Skeletal muscle tissue (tissue), 3 donors: ENCODE measurements at regions not wholly inside any gene's neighbourhood (a gene's known extent, or its start where the extent isn't known, plus 50 kb on each side); places are given as distances from the start of the nearest gene placed in this dataset.
"Not testable (repeated sequence)": the region's sequence is repeated elsewhere in the genome, so short reads cannot be mapped to it uniquely, and the experiment has no call there.

Experiments
- H3K27ac ChIP-seq: one replicate; pipeline ENCODE4 v1.7.0; 2013; ENCODE audit warnings: mild to moderate bottlenecking, low read depth, low read length, inconsistent platforms
- H3K27me3 ChIP-seq, 3 donors: one replicate each; pipeline ENCODE4 v1.7.0; 2013; ENCODE audit warnings: low read length in 3 of 3; ENCODE audit not compliant: control insufficient read depth in 3 of 3, insufficient read depth in 3 of 3
- H3K36me3 ChIP-seq, 3 donors: one replicate each; pipeline ENCODE4 v1.7.0; 2013; ENCODE audit warnings: low read length in 3 of 3; ENCODE audit not compliant: control insufficient read depth in 3 of 3, insufficient read depth in 3 of 3
- H3K4me1 ChIP-seq, 3 donors: one replicate each; pipeline ENCODE4 v1.7.0; 2013; ENCODE audit warnings: low read length in 3 of 3, mild to moderate bottlenecking in 3 of 3; ENCODE audit not compliant: control insufficient read depth in 3 of 3, insufficient read depth in 3 of 3
- H3K4me3 ChIP-seq, 3 donors: one replicate each; pipeline ENCODE4 v1.7.0; 2013; ENCODE audit warnings: low read length in 3 of 3
- H3K9ac ChIP-seq, 3 donors: one replicate each; pipeline ENCODE4 v1.7.0; 2013; ENCODE audit warnings: low read length in 3 of 3, mild to moderate bottlenecking in 3 of 3, moderate library complexity in 2 of 3, low read depth in 1 of 3
- H3K9me3 ChIP-seq, 3 donors: one replicate each; pipeline ENCODE4 v1.7.0; 2013; ENCODE audit warnings: low read length in 3 of 3; ENCODE audit not compliant: control insufficient read depth in 3 of 3
- donor health status: Osteomylitis.

GRCh38 chr21:41573902-41574690, 66.1 kb upstream of the TMPRSS2 start:
- H3K9me3 ChIP-seq: peaks cover 5 to 11% (median 10%) of the 10 kb centered on the region in 3 donors

GRCh38 chr21:41571938-41572510, 64.1 kb upstream of the TMPRSS2 start:
- Histone ChIP-seq H3K4me1 (no peaks in the 10 kb centered on the region), H3K9ac (no peak overlapping the region), H3K9me3 (peaks cover 0 to 11% (median 5%) of the 10 kb centered on the region in 3 donors), H3K36me3 (no peaks in the 10 kb centered on the region), H3K27ac (no peak overlapping the region), H3K27me3 (peaks cover 0 to 14% (median 0%) of the 10 kb centered on the region in 3 donors), H3K4me3 (no peak overlapping the region)

More at GRCh38 chr21:41573902-41574690, 66.1 kb upstream of the TMPRSS2 start:
- Histone ChIP-seq H3K4me1 (no peaks in the 10 kb centered on the region), H3K36me3 (no peaks in the 10 kb centered on the region), H3K9ac (no peak overlapping the region), H3K27me3 (no peaks in the 10 kb centered on the region), H3K4me3 (no peak overlapping the region), H3K27ac (no peak overlapping the region)

- no peaks in the 10 kb centered on the region for H3K36me3 ChIP-seq
- peaks cover 3 to 20% (median 4%) of the 10 kb centered on the region in 3 donors for H3K27me3 ChIP-seq
- H3K4me1 ChIP-seq: no peaks in the 10 kb centered on the region
- peaks cover 0 to 6% (median 5%) of the 10 kb centered on the region in 3 donors for H3K9me3 ChIP-seq
- H3K4me3 ChIP-seq: no peak overlapping the region
- H3K27ac ChIP-seq: no peak overlapping the region
- H3K9ac ChIP-seq: no peak overlapping the region
Measured at GRCh38 chr21:41570791-41571355, 62.9 kb upstream of the TMPRSS2 start.

GRCh38 chr21:41568606-41569385, 60.8 kb upstream of the TMPRSS2 start:
- H3K27me3 ChIP-seq: peaks cover 3 to 20% (median 4%) of the 10 kb centered on the region in 3 donors
- H3K36me3 ChIP-seq: no peaks in the 10 kb centered on the region
- no peaks in the 10 kb centered on the region for H3K4me1 ChIP-seq
- H3K4me3 ChIP-seq: no peak overlapping the region
- no peak overlapping the region for H3K9ac ChIP-seq
- H3K9me3 ChIP-seq: peaks cover 0 to 6% (median 5%) of the 10 kb centered on the region in 3 donors
- H3K27ac ChIP-seq: no peak overlapping the region

GRCh38 chr21:41567901-41568510, 60.0 kb upstream of the TMPRSS2 start:
- peaks cover 3 to 25% (median 6%) of the 10 kb centered on the region in 3 donors for H3K27me3 ChIP-seq
- no peak overlapping the region for H3K27ac ChIP-seq
- no peak overlapping the region for H3K4me3 ChIP-seq
- peaks cover 0 to 6% (median 5%) of the 10 kb centered on the region in 3 donors for H3K9me3 ChIP-seq
- no peaks in the 10 kb centered on the region for H3K4me1 ChIP-seq
- no peaks in the 10 kb centered on the region for H3K36me3 ChIP-seq
- H3K9ac ChIP-seq: no peak overlapping the region

- not testable (repeated sequence) for H3K36me3 ChIP-seq
Measured at GRCh38 chr21:41567237-41567636, 59.3 kb upstream of the TMPRSS2 start.

GRCh38 chr21:41566500-41567014, 58.6 kb upstream of the TMPRSS2 start:
- H3K27me3 ChIP-seq: peaks cover 3 to 30% (median 13%) of the 10 kb centered on the region in 3 donors
- no peaks in the 10 kb centered on the region for H3K9me3 ChIP-seq
- H3K27ac ChIP-seq: no peak overlapping the region
- H3K36me3 ChIP-seq: no peaks in the 10 kb centered on the region
- H3K4me3 ChIP-seq: no peak overlapping the region
- H3K4me1 ChIP-seq: no peaks in the 10 kb centered on the region
- no peak overlapping the region for H3K9ac ChIP-seq

More at GRCh38 chr21:41567237-41567636, 59.3 kb upstream of the TMPRSS2 start:
- H3K27me3 ChIP-seq: peaks cover 3 to 30% (median 13%) of the 10 kb centered on the region in 3 donors
- H3K4me3 ChIP-seq, H3K9me3 ChIP-seq, H3K27ac ChIP-seq, H3K4me1 ChIP-seq, H3K9ac ChIP-seq: not testable (repeated sequence)

- H3K9me3 ChIP-seq: no peaks in the 10 kb centered on the region
- no peaks in the 10 kb centered on the region for H3K36me3 ChIP-seq
- H3K9ac ChIP-seq: no peak overlapping the region
- H3K4me3 ChIP-seq: no peak overlapping the region
- no peaks in the 10 kb centered on the region for H3K4me1 ChIP-seq
- no peak overlapping the region for H3K27ac ChIP-seq
- H3K27me3 ChIP-seq: peaks cover 3 to 39% (median 17%) of the 10 kb centered on the region in 3 donors
Measured at GRCh38 chr21:41565550-41565949, 57.6 kb upstream of the TMPRSS2 start.

- H3K4me3 ChIP-seq: no peak overlapping the region
- no peaks in the 10 kb centered on the region for H3K36me3 ChIP-seq
- H3K27me3 ChIP-seq: peaks cover 3 to 41% (median 17%) of the 10 kb centered on the region in 3 donors
- H3K27ac ChIP-seq: no peak overlapping the region
- H3K9me3 ChIP-seq: no peaks in the 10 kb centered on the region
- no peaks in the 10 kb centered on the region for H3K4me1 ChIP-seq
- no peak overlapping the region for H3K9ac ChIP-seq
Measured at GRCh38 chr21:41564871-41565274, 56.9 kb upstream of the TMPRSS2 start.
